Right renal pelvis (tissue), 4 donors: ENCODE measurements at regions not wholly inside any gene's neighbourhood (a gene's known extent, or its start where the extent isn't known, plus 50 kb on each side); places are given as distances from the start of the nearest gene placed in this dataset.
"Not testable (repeated sequence)": the region's sequence is repeated elsewhere in the genome, so short reads cannot be mapped to it uniquely, and the experiment has no call there.

Experiments used
- DNase-seq, 4 donors: peaks; one replicate each; pipeline ENCODE4 v3.0.0-alpha.2; 2013; ENCODE audit warnings: low read depth in 4 of 4, low spot score in 3 of 4, missing footprints in 1 of 4

- DNase-seq, result not testable (repeated sequence)
Measured at GRCh38 chr1:192517716-192518355, 57.7 kb upstream of the RGS1 start.

GRCh38 chr1:192518700-192519099 lies 56.9 kb upstream of the RGS1 start:
- DNase-seq, result no peak

- no peak for DNase-seq
Measured at GRCh38 chr1:192521734-192522133, 53.8 kb upstream of the RGS1 start.

- DNase-seq, result no peak
Measured at GRCh38 chr1:192522673-192523072, 52.9 kb upstream of the RGS1 start.

GRCh38 chr1:192524223-192524622 lies 51.4 kb upstream of the RGS1 start:
- no peak for DNase-seq
